ENCODE measurements at regions not wholly inside any gene's neighbourhood (a gene's known extent, or its start where the extent isn't known, plus 50 kb on each side); places are given as distances from the start of the nearest gene placed in this dataset.

GRCh38 chr11:112506852-112507251 lies 246.2 kb upstream of the PLET1 start:
- no peaks in the 10 kb centered on the region for H3K36me3 ChIP-seq
- no peak overlapping the region for H3K27ac ChIP-seq
- TF ChIP-seq POLR2A (IDR thresholded peaks at IDR 0.05) (no peak), POLR2AphosphoS5 (IDR thresholded peaks at IDR 0.05) (no peak), CTCF (IDR thresholded peaks at IDR 0.05) (no peak)
- H3K4me1 ChIP-seq = no peaks in the 10 kb centered on the region
- no peak overlapping the region for H3K4me3 ChIP-seq
- DNase-seq (ENCODE audit: low spot score in 2 of 2) = no peak
- intact Hi-C loops (cut with DNase I; ENCODE audit: low total_unique reads) = no loop called here
- H3K27me3 ChIP-seq = no peaks in the 10 kb centered on the region
- no peaks in the 10 kb centered on the region for H3K9me3 ChIP-seq

- no peaks in the 10 kb centered on the region for H3K27me3 ChIP-seq
- intact Hi-C loops (cut with DNase I; ENCODE audit: low total_unique reads) = no loop called here
- no peaks in the 10 kb centered on the region for H3K36me3 ChIP-seq
- H3K27ac ChIP-seq = no peak overlapping the region
- no peak for DNase-seq (ENCODE audit: low spot score in 2 of 2)
- H3K9me3 ChIP-seq = no peaks in the 10 kb centered on the region
- TF ChIP-seq POLR2AphosphoS5 (IDR thresholded peaks at IDR 0.05) = no peak
- no peak for TF ChIP-seq POLR2A (IDR thresholded peaks at IDR 0.05)
- no peak for TF ChIP-seq CTCF (IDR thresholded peaks at IDR 0.05)
- no peak overlapping the region for H3K4me3 ChIP-seq
- H3K4me1 ChIP-seq = no peaks in the 10 kb centered on the region
Observed at GRCh38 chr11:112507281-112507680, 246.6 kb upstream of the PLET1 start.

GRCh38 chr11:112508750-112509149 lies 248.1 kb upstream of the PLET1 start:
- Histone ChIP-seq H3K4me3 (no peak overlapping the region), H3K9me3 (no peaks in the 10 kb centered on the region), H3K27ac (no peak overlapping the region), H3K36me3 (no peaks in the 10 kb centered on the region), H3K4me1 (no peaks in the 10 kb centered on the region), H3K27me3 (no peaks in the 10 kb centered on the region)
- intact Hi-C loops (cut with DNase I; ENCODE audit: low total_unique reads) = no loop called here
- TF ChIP-seq POLR2A (IDR thresholded peaks at IDR 0.05) = no peak
- no peak for TF ChIP-seq POLR2AphosphoS5 (IDR thresholded peaks at IDR 0.05)
- no peak for TF ChIP-seq CTCF (IDR thresholded peaks at IDR 0.05)
- no peak for DNase-seq (ENCODE audit: low spot score in 2 of 2)

GRCh38 chr11:112509300-112509699 lies 248.6 kb upstream of the PLET1 start:
- intact Hi-C loops (cut with DNase I; ENCODE audit: low total_unique reads) = no loop called here
- no peak for TF ChIP-seq CTCF (IDR thresholded peaks at IDR 0.05)
- no peak for TF ChIP-seq POLR2A (IDR thresholded peaks at IDR 0.05)
- TF ChIP-seq POLR2AphosphoS5 (IDR thresholded peaks at IDR 0.05) = no peak
- Histone ChIP-seq H3K27ac (no peak overlapping the region), H3K4me1 (no peaks in the 10 kb centered on the region), H3K4me3 (no peak overlapping the region), H3K27me3 (no peaks in the 10 kb centered on the region), H3K36me3 (no peaks in the 10 kb centered on the region), H3K9me3 (no peaks in the 10 kb centered on the region)
- no peak for DNase-seq (ENCODE audit: low spot score in 2 of 2)

- TF ChIP-seq CTCF (IDR thresholded peaks at IDR 0.05) (no peak), POLR2AphosphoS5 (IDR thresholded peaks at IDR 0.05) (no peak), POLR2A (IDR thresholded peaks at IDR 0.05) (no peak)
- no peaks in the 10 kb centered on the region for H3K9me3 ChIP-seq
- DNase-seq (ENCODE audit: low spot score in 2 of 2) = no peak
- no peaks in the 10 kb centered on the region for H3K4me1 ChIP-seq
- H3K36me3 ChIP-seq = no peaks in the 10 kb centered on the region
- intact Hi-C loops (cut with DNase I; ENCODE audit: low total_unique reads) = no loop called here
- H3K27me3 ChIP-seq = no peaks in the 10 kb centered on the region
- no peak overlapping the region for H3K27ac ChIP-seq
- no peak overlapping the region for H3K4me3 ChIP-seq
Observed at GRCh38 chr11:112511271-112511670, 250.6 kb upstream of the PLET1 start.

All from breast epithelium (tissue), 4 donors.